SU-DHL-6 (cell line): ENCODE measurements at regions not wholly inside any gene's neighbourhood (a gene's known extent, or its start where the extent isn't known, plus 50 kb on each side); places are given as distances from the start of the nearest gene placed in this dataset.
"Not testable (repeated sequence)": the region's sequence is repeated elsewhere in the genome, so short reads cannot be mapped to it uniquely, and the experiment has no call there.

Experiments used
- H2AFZ ChIP-seq: fragments of 200-600 bp; sonication (generic); 2 replicates; pipeline ENCODE4 v1.6.1; 2014; ENCODE audit warnings: low read depth, mild to moderate bottlenecking, moderate library complexity, mixed read lengths, antibody characterized with exemption, low read length; ENCODE audit not compliant: severe bottlenecking
- H3F3A ChIP-seq: fragments of 200-600 bp; shearing (Covaris generic); 2 replicates; pipeline ENCODE4 v1.6.0; 2016; ENCODE audit warnings: antibody characterized with exemption, mild to moderate bottlenecking; ENCODE audit not compliant: insufficient read depth
- H3K27ac ChIP-seq: fragments of 200-600 bp; sonication (generic); 2 replicates; pipeline ENCODE4 v1.5.1; 2016; ENCODE audit warnings: low read depth, mild to moderate bottlenecking, low read length, moderate library complexity, mixed read lengths
- H3K27me3 ChIP-seq: fragments of 200-600 bp; sonication (generic), shearing (Covaris generic); 2 replicates; pipeline ENCODE4 v1.6.0; 2014; ENCODE audit warnings: mild to moderate bottlenecking, low read length
- H3K36me3 ChIP-seq: fragments of 200-600 bp; sonication (generic); 2 replicates; pipeline ENCODE4 v1.6.1; 2014; ENCODE audit warnings: mild to moderate bottlenecking, low read length, mixed read lengths
- H3K4me2 ChIP-seq: fragments of 300-600, 200-600 bp; shearing (Covaris generic), sonication (generic); 2 replicates; pipeline ENCODE4 v1.6.0; 2014; ENCODE audit warnings: low read length, low read depth, mild to moderate bottlenecking; ENCODE audit not compliant: poor library complexity, severe bottlenecking
- H3K4me3 ChIP-seq: fragments of 200-600 bp; sonication (generic); 2 replicates; pipeline ENCODE4 v1.5.1; 2014; ENCODE audit warnings: antibody characterized with exemption, low read length, mild to moderate bottlenecking, mixed read lengths; ENCODE audit not compliant: insufficient read depth, poor library complexity, severe bottlenecking
- H3K79me2 ChIP-seq: fragments of 200-600 bp; sonication (generic); 2 replicates; pipeline ENCODE4 v1.6.1; 2014; ENCODE audit warnings: mild to moderate bottlenecking, low read length, moderate library complexity; ENCODE audit not compliant: insufficient read depth
- H3K9ac ChIP-seq: fragments of 200-600 bp; sonication (generic); 2 replicates; pipeline ENCODE4 v1.7.0; 2014; ENCODE audit warnings: mild to moderate bottlenecking, low read length
- H3K9me2 ChIP-seq: fragments of 200-600 bp; sonication (generic); replicated peaks from 2 replicates; pipeline ENCODE4 v1.6.1; 2014; ENCODE audit warnings: low read length; ENCODE audit not compliant: insufficient read depth
- H3K9me3 ChIP-seq: fragments of 200-600 bp; sonication (generic); 2 replicates; pipeline ENCODE4 v1.6.1; 2014; ENCODE audit warnings: low read length, mixed read lengths; ENCODE audit not compliant: insufficient read depth
- H4K20me1 ChIP-seq: fragments of 200-600 bp; sonication (generic); 2 replicates; pipeline ENCODE4 v1.6.1; 2014; ENCODE audit warnings: low read depth, mild to moderate bottlenecking, antibody characterized with exemption, low read length, moderate library complexity, mixed read lengths
- EZH2phosphoT487 ChIP-seq: fragments of 200-600 bp; sonication (generic), shearing (Covaris generic); conservative IDR thresholded peaks from 2 replicates; pipeline ENCODE4 v1.6.1; 2018; ENCODE audit warnings: mild to moderate bottlenecking, antibody characterized with exemption, low read length, moderate library complexity, mixed read lengths
- TF ChIP-seq, protein P1 (sequence below): fragments of 200-600 bp; sonication (generic); IDR thresholded peaks from one replicate; pipeline ENCODE4 v1.5.1; 2017; ENCODE audit warnings: antibody characterized with exemption, mild to moderate bottlenecking, low read length, moderate library complexity; ENCODE audit not compliant: insufficient read depth, poor library complexity, severe bottlenecking

DNA sequence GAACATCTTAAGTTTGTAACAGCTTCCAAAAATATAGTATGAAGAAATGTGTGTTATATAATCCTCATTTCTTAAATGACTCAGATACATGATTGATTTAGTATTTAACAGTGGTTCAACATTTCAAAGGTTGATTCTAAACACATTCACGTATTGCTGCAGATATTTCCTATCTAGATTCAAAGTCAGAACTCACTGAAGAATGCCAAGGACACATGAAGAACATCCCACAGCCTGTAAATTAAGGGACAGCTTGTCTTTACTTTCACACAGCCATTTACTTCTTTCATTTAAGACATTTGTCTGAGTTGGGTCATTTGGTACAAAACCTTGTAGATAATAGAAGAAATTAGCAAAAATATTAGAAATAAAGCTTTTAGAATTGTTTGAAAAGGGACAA, 66.9 kb upstream of the CPSF6 start:
- no peaks in the 10 kb centered on the region for H3K9me3 ChIP-seq
- no peaks in the 10 kb centered on the region for H4K20me1 ChIP-seq
- H3F3A ChIP-seq, result no peaks in the 10 kb centered on the region
- H2AFZ ChIP-seq, result no peak overlapping the region
- H3K9ac ChIP-seq, result no peak overlapping the region
- H3K27ac ChIP-seq, result no peak overlapping the region
- no peaks in the 10 kb centered on the region for H3K79me2 ChIP-seq
- no peaks in the 10 kb centered on the region for H3K27me3 ChIP-seq
- no peak overlapping the region for H3K4me3 ChIP-seq
- no peaks in the 10 kb centered on the region for H3K36me3 ChIP-seq
- no peaks in the 10 kb centered on the region for H3K9me2 ChIP-seq
- no peak overlapping the region for H3K4me2 ChIP-seq
- TF ChIP-seq, protein P1, sequence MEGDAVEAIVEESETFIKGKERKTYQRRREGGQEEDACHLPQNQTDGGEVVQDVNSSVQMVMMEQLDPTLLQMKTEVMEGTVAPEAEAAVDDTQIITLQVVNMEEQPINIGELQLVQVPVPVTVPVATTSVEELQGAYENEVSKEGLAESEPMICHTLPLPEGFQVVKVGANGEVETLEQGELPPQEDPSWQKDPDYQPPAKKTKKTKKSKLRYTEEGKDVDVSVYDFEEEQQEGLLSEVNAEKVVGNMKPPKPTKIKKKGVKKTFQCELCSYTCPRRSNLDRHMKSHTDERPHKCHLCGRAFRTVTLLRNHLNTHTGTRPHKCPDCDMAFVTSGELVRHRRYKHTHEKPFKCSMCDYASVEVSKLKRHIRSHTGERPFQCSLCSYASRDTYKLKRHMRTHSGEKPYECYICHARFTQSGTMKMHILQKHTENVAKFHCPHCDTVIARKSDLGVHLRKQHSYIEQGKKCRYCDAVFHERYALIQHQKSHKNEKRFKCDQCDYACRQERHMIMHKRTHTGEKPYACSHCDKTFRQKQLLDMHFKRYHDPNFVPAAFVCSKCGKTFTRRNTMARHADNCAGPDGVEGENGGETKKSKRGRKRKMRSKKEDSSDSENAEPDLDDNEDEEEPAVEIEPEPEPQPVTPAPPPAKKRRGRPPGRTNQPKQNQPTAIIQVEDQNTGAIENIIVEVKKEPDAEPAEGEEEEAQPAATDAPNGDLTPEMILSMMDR, result no peak
- no peak for TF ChIP-seq EZH2phosphoT487

DNA sequence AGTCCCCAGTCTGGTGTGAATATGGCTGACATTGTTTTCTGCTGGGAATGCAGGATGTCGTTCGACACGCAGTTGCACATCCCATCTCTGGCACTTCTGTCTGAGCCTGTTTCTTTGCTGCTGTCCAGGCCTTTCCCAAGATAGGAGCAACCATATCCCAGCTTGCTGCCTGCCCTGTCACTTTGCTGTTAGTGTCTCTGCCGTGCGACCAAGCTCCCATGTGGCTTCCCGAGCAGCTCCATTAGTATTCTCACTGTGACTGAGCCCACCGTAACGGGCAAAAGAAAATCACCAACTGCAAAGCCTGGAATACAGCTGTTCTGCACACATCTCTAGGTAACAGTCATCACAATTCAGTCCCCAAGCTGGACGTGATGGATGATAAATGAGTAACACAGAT, 66.0 kb upstream of the CPSF6 start:
- no peaks in the 10 kb centered on the region for H3K9me2 ChIP-seq
- H4K20me1 ChIP-seq, result no peaks in the 10 kb centered on the region
- no peak overlapping the region for H2AFZ ChIP-seq
- no peak for TF ChIP-seq EZH2phosphoT487
- H3K9me3 ChIP-seq, result no peaks in the 10 kb centered on the region
- no peak overlapping the region for H3K4me3 ChIP-seq
- no peak overlapping the region for H3K9ac ChIP-seq
- no peaks in the 10 kb centered on the region for H3F3A ChIP-seq
- H3K4me2 ChIP-seq, result no peak overlapping the region
- no peak overlapping the region for H3K27ac ChIP-seq
- no peaks in the 10 kb centered on the region for H3K36me3 ChIP-seq
- H3K79me2 ChIP-seq, result no peaks in the 10 kb centered on the region
- no peaks in the 10 kb centered on the region for H3K27me3 ChIP-seq

DNA sequence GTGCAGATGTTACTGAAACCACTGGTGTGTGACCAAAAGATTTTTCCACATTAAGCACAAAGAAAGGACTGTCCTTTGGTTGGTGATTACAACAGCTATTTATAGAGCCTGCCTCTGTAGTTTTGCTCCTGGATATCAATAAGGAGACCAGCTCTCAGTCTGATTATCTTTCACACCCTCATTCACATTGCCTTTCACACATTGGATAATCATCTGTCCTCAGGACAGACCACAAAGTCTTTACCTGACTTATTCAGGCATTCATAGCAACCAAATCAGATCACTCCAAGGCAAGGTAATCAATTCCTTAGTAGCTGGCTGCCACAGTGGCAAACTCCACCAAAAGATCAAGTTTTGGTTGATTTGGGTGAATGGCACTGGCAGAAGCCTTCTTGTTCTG, 59.6 kb upstream of the CPSF6 start:
- no peak overlapping the region for H3K9ac ChIP-seq
- TF ChIP-seq, protein P1, result no peak
- TF ChIP-seq EZH2phosphoT487, result no peak
- no peak overlapping the region for H3K4me2 ChIP-seq
- H2AFZ ChIP-seq, result no peak overlapping the region
- H3F3A ChIP-seq, result no peaks in the 10 kb centered on the region
- H3K36me3 ChIP-seq, result no peaks in the 10 kb centered on the region
- no peaks in the 10 kb centered on the region for H3K79me2 ChIP-seq
- H3K4me3 ChIP-seq, result no peak overlapping the region
- H4K20me1 ChIP-seq, result no peaks in the 10 kb centered on the region
- H3K9me2 ChIP-seq, result no peaks in the 10 kb centered on the region
- H3K27ac ChIP-seq, result no peak overlapping the region
- H3K27me3 ChIP-seq, result no peaks in the 10 kb centered on the region
- no peaks in the 10 kb centered on the region for H3K9me3 ChIP-seq

DNA sequence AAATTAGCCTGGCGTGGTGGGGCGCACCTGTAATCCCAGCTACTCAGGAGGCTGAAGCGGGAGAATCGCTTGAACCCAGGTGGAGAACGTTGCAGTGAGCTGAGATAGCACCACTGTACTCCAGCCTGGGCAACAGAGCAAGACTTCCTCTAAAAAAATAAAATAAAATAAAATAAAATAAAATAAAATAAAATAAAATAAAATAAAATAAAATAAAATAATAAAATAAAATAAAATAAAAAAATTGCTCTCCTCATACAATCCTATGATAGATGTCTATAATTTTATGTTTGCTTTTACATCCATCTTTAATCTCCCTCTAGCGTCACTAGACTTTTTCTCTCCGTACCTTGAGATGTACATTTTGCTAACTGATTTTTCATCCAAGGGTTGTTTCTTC, 51.8 kb upstream of the CPSF6 start:
- H4K20me1 ChIP-seq, H3K27ac ChIP-seq, H3K4me2 ChIP-seq, H3K9ac ChIP-seq, H2AFZ ChIP-seq, H3K4me3 ChIP-seq, H3K79me2 ChIP-seq, H3K36me3 ChIP-seq, H3K27me3 ChIP-seq, H3K9me2 ChIP-seq, H3F3A ChIP-seq: not testable (repeated sequence)
- H3K9me3 ChIP-seq, result peaks cover 34% of the 10 kb centered on the region; the same call in 1 of the 2 replicates
